ENCODE measurements at regions not wholly inside any gene's neighbourhood (a gene's known extent, or its start where the extent isn't known, plus 50 kb on each side); places are given as distances from the start of the nearest gene placed in this dataset.

GRCh38 chr16:59368586-59368985 is 634.5 kb upstream of the GOT2 start:
- TF ChIP-seq, protein P1, sequence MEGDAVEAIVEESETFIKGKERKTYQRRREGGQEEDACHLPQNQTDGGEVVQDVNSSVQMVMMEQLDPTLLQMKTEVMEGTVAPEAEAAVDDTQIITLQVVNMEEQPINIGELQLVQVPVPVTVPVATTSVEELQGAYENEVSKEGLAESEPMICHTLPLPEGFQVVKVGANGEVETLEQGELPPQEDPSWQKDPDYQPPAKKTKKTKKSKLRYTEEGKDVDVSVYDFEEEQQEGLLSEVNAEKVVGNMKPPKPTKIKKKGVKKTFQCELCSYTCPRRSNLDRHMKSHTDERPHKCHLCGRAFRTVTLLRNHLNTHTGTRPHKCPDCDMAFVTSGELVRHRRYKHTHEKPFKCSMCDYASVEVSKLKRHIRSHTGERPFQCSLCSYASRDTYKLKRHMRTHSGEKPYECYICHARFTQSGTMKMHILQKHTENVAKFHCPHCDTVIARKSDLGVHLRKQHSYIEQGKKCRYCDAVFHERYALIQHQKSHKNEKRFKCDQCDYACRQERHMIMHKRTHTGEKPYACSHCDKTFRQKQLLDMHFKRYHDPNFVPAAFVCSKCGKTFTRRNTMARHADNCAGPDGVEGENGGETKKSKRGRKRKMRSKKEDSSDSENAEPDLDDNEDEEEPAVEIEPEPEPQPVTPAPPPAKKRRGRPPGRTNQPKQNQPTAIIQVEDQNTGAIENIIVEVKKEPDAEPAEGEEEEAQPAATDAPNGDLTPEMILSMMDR (conservative IDR thresholded peaks at IDR 0.05; ENCODE audit: low read depth in 2 of 2), result no peak
- no peak for TF ChIP-seq EZH2 (IDR thresholded peaks at IDR 0.05; ENCODE audit: low read depth, unreplicated experiment)
- TF ChIP-seq JUNB (IDR thresholded peaks at IDR 0.05; ENCODE audit: unreplicated experiment), result no peak
- TF ChIP-seq REST (IDR thresholded peaks at IDR 0.05; ENCODE audit: unreplicated experiment), result no peak
- TF ChIP-seq POLR2AphosphoS5 (IDR thresholded peaks at IDR 0.05; ENCODE audit: low read depth), result no peak
